Activated naive CD8-positive, alpha-beta T cell (primary cell): ENCODE measurements at regions not wholly inside any gene's neighbourhood (a gene's known extent, or its start where the extent isn't known, plus 50 kb on each side); places are given as distances from the start of the nearest gene placed in this dataset.

Source experiments
- H3K27ac Mint-ChIP-seq: one replicate; pipeline ENCODE4 v1.8.0; 2021; ENCODE audit warnings: mixed read lengths
- H3K27me3 Mint-ChIP-seq: one replicate; pipeline ENCODE4 v1.8.0; 2021; ENCODE audit warnings: mixed read lengths
- H3K36me3 Mint-ChIP-seq: one replicate; pipeline ENCODE4 v1.8.0; 2021; ENCODE audit warnings: mixed read lengths
- H3K4me1 Mint-ChIP-seq: one replicate; pipeline ENCODE4 v1.8.0; 2021; ENCODE audit warnings: low read depth, mixed read lengths
- H3K4me3 Mint-ChIP-seq: one replicate; pipeline ENCODE4 v1.8.0; 2021; ENCODE audit warnings: mild to moderate bottlenecking, mixed read lengths
- H3K9me3 Mint-ChIP-seq: one replicate; pipeline ENCODE4 v1.8.0; 2021; ENCODE audit warnings: low read depth, mixed read lengths

DNA sequence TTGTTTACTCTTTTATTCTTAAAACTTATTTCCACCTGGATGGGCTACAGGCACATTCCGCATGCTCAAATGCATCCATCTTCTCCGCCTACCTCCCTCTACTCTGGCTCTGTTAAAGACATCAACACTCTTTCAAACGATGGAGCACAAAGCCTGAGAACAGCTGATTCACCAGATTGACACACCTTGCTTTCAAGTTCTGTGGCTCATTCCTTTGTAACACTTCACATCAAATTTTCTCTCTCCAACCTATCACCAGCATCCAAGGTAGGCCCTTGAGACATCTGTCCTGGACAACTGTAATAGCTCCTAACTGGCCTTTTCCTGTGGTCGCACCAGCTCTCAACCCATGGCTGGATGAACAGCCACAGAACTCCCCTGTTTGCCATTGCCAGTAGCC lies 274.5 kb downstream of the BCL11A start:
- H3K27me3 Mint-ChIP-seq: no peaks in the 10 kb centered on the region
- H3K9me3 Mint-ChIP-seq: no peaks in the 10 kb centered on the region
- H3K27ac Mint-ChIP-seq: no peak overlapping the region
- H3K36me3 Mint-ChIP-seq: no peaks in the 10 kb centered on the region
- H3K4me1 Mint-ChIP-seq: no peaks in the 10 kb centered on the region
- H3K4me3 Mint-ChIP-seq: no peak overlapping the region

- H3K36me3 Mint-ChIP-seq: no peaks in the 10 kb centered on the region
- H3K9me3 Mint-ChIP-seq: no peaks in the 10 kb centered on the region
- H3K27ac Mint-ChIP-seq: no peak overlapping the region
- H3K4me1 Mint-ChIP-seq: no peaks in the 10 kb centered on the region
- H3K4me3 Mint-ChIP-seq: no peak overlapping the region
- H3K27me3 Mint-ChIP-seq: no peaks in the 10 kb centered on the region
Observed at GRCh38 chr2:60275958-60276357, 277.5 kb downstream of the BCL11A start.

DNA sequence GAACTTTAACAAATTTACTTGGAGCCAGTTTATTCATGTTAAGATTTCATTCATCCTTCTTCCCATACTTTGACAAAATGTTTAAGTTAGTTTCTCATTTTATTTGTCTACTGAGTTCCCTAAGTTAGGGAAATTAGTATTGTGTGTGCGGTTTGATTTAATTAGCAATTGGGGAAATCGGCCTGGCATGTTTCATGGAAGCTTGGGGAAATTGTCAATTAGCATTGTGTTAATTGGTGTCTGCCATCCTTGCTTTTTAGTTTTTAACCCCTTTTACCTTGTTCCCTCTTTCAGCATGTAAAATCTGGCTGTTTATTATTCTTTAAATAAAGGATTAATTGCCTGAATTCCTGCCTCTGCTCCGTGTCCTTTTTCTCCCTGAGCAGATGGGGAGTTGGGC lies 279.6 kb downstream of the BCL11A start:
- no peak overlapping the region for H3K4me3 Mint-ChIP-seq
- no peaks in the 10 kb centered on the region for H3K27me3 Mint-ChIP-seq
- no peaks in the 10 kb centered on the region for H3K36me3 Mint-ChIP-seq

DNA sequence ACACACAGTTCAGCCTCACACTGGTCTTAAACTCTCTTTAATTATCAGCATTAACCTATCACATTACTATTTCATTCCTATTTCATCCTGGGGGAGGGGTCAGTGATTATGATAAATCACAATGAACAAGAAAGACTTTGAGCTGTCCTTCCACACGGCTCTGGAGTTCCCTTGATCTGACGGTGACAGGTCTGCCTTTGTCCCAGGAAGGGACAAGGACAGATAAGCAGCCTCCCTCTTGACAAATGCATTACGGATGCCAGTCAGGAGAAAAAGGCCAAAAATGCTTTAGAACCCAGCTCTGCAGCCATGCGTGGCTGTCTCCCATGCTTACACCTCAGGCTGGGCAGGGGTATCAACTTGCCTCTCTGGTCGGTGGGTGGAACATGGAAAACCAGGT lies 281.7 kb downstream of the BCL11A start:
- no peak overlapping the region for H3K27ac Mint-ChIP-seq
- H3K9me3 Mint-ChIP-seq: no peaks in the 10 kb centered on the region
- no peaks in the 10 kb centered on the region for H3K27me3 Mint-ChIP-seq
- H3K36me3 Mint-ChIP-seq: no peaks in the 10 kb centered on the region
- H3K4me3 Mint-ChIP-seq: no peak overlapping the region
- H3K4me1 Mint-ChIP-seq: no peaks in the 10 kb centered on the region

More for the DNA sequence above, 279.6 kb downstream of the BCL11A start:
- Mint-ChIP-seq H3K9me3 (no peaks in the 10 kb centered on the region), H3K4me1 (no peaks in the 10 kb centered on the region), H3K27ac (no peak overlapping the region)

GRCh38 chr2:60271131-60271530 lies 282.3 kb downstream of the BCL11A start:
- Mint-ChIP-seq H3K4me1 (no peaks in the 10 kb centered on the region), H3K27ac (no peak overlapping the region)

GRCh38 chr2:60268661-60269060 lies 284.8 kb downstream of the BCL11A start:
- Mint-ChIP-seq H3K4me3 (no peak overlapping the region), H3K4me1 (no peaks in the 10 kb centered on the region), H3K9me3 (no peaks in the 10 kb centered on the region), H3K27ac (no peak overlapping the region), H3K27me3 (peaks cover 4% of the 10 kb centered on the region), H3K36me3 (no peaks in the 10 kb centered on the region)

More at GRCh38 chr2:60271131-60271530, 282.3 kb downstream of the BCL11A start:
- no peaks in the 10 kb centered on the region for H3K9me3 Mint-ChIP-seq
- H3K27me3 Mint-ChIP-seq: peaks cover 2% of the 10 kb centered on the region
- no peaks in the 10 kb centered on the region for H3K36me3 Mint-ChIP-seq
- no peak overlapping the region for H3K4me3 Mint-ChIP-seq

DNA sequence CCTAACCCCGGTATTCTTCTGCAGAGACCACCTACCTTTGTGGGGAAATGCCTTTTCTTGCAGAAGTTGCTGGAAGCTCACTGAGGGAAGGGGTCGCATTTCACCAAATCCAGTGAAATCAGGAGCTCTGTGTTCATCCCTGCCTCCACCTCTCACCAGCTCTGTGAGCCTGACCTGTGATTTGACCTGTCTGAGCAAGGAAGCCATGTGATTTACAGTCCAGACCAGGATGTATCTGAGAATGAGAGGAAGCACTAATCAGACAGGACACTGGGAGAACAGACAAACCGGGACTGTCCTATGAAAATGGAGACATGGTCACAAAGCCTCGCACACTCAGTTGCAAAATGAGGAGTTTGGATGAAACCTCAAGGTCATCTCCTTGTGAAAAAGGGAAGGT lies 285.4 kb downstream of the BCL11A start:
- Mint-ChIP-seq H3K27ac (no peak overlapping the region), H3K36me3 (no peaks in the 10 kb centered on the region), H3K4me1 (no peaks in the 10 kb centered on the region), H3K9me3 (no peaks in the 10 kb centered on the region), H3K4me3 (no peak overlapping the region), H3K27me3 (peaks cover 4% of the 10 kb centered on the region)

DNA sequence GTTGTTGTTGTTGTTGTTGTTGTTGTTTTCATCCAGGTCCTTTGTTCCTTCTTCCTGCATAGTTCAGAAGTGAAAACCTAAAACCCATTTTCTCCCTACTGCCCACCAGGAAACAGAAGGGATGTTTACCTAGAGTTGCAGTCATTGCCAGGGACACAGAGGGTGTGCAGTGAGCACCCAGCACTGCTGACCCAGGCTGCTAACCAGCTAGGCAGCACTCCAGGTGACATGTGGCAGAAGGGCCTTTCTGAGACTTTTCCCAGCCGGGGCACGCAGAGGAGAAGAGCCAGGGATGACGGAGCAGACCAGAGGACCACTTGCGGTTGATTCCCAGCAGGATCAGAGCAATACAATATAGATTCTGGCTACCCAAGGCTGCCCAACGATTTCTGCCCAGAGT lies 286.3 kb downstream of the BCL11A start:
- H3K27me3 Mint-ChIP-seq: peaks cover 4% of the 10 kb centered on the region
- H3K27ac Mint-ChIP-seq: no peak overlapping the region
- H3K9me3 Mint-ChIP-seq: no peaks in the 10 kb centered on the region
- peaks cover 2% of the 10 kb centered on the region for H3K4me1 Mint-ChIP-seq
- H3K36me3 Mint-ChIP-seq: no peaks in the 10 kb centered on the region
- no peak overlapping the region for H3K4me3 Mint-ChIP-seq

DNA sequence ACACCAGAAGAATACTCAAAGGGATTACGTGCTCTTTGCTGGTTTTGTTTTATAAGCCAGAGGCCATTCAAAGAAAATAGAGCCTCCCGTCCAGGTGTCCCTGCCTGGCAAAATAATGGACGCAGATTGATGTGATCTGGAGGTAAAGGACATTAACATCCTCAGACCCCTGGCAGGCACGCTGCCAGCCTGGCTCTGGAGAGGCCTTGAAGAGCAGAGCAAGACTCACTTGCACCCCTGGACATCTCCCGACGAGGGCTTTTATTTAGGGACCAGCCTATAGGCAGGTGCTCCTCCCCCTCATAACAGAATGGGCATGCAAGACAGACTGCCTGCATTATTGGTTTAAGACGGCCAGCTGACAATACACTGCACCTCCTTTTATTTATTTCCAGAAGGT lies 291.3 kb downstream of the BCL11A start:
- Mint-ChIP-seq H3K4me3 (no peak overlapping the region), H3K9me3 (no peaks in the 10 kb centered on the region), H3K27ac (no peak overlapping the region), H3K27me3 (peaks cover 4% of the 10 kb centered on the region), H3K36me3 (no peaks in the 10 kb centered on the region), H3K4me1 (peaks cover 2% of the 10 kb centered on the region)

DNA sequence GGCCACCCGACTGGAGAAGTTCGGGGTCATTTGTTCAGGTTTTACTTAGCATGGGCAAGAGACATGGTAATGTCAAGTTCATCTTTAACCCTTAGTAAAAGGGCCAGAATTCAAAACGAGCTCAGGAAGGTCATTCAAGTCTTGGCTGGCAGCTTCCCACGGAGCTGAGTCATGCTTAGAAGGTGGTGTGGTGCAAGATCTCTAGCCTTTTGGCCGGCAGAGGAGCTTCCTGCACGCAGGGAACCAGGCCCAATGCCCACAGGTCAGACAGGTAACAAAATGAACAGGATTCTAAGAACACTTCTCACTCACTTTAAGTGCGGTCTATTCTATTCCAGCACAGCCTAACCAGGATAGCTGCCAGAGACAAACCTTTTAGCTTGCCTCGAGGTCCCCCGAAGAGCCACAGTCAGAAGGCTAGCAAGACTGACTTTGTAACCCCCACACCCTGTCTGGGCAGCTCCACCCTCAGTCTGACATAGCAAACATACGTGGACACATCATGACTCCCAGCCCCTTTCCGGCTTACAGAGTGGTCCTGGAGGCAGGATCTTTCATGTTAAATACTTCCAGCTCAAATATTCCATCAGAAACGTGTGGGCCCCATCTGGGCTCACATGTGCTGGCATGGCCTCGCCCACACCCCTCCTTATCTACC lies 292.7 kb downstream of the BCL11A start:
- Mint-ChIP-seq H3K27me3 (peaks cover 2% of the 10 kb centered on the region), H3K36me3 (no peaks in the 10 kb centered on the region), H3K27ac (no peak overlapping the region), H3K4me1 (peaks cover 2% of the 10 kb centered on the region), H3K4me3 (no peak overlapping the region), H3K9me3 (no peaks in the 10 kb centered on the region)

DNA sequence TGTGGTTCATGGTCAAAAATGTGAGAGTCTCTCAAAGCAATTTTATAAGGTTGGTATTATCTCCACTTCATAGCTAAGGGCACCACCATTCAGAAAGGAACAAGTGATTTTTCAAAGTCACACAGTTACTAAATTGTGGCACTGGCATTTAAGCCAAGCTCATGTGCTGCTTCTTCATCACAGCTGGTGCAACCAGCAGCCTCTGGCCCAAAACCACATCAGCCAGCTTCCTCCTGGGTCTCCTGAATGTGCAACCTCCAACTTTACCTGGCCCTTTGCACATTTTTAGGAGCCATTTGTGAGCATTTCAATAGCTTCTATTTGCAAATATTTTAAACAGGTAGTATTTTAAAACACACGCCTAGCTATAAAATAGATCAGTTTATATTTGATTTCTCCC lies 293.7 kb downstream of the BCL11A start:
- no peak overlapping the region for H3K4me3 Mint-ChIP-seq
- H3K9me3 Mint-ChIP-seq: no peaks in the 10 kb centered on the region
- no peaks in the 10 kb centered on the region for H3K36me3 Mint-ChIP-seq
- H3K4me1 Mint-ChIP-seq: peaks cover 2% of the 10 kb centered on the region
- H3K27ac Mint-ChIP-seq: no peak overlapping the region
- peaks cover 2% of the 10 kb centered on the region for H3K27me3 Mint-ChIP-seq

DNA sequence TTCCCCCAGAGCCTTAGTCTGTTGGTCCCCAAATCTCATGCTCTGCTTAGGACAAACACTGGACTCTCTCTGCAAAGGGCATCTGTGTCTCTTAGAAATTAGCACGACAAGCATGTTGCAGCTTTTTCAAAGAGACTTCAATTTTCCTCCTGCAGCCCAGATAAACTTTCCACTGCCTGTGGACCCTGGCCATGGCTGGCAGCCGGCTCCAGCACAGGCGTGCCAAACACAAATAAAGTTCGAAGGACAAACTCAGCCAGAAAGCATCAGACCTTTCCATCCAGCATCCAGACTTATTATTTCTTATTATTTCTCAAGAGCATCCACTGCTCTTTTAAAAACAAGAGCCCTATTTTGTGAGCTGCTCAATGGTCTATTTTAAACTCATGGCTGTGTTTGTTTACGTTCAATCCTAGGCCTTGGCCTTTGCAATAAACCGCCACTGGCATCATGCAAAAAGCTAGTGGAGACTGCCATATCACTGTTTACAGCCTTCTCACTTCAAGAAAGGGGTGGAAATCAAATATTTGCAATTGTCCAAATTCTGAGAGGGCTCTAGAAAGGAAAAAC lies 300.8 kb downstream of the BCL11A start:
- H3K36me3 Mint-ChIP-seq: no peaks in the 10 kb centered on the region
- H3K9me3 Mint-ChIP-seq: no peaks in the 10 kb centered on the region
- no peak overlapping the region for H3K27ac Mint-ChIP-seq
- no peak overlapping the region for H3K4me3 Mint-ChIP-seq
- no peaks in the 10 kb centered on the region for H3K4me1 Mint-ChIP-seq
- H3K27me3 Mint-ChIP-seq: no peaks in the 10 kb centered on the region

- Mint-ChIP-seq H3K36me3 (no peaks in the 10 kb centered on the region), H3K9me3 (no peaks in the 10 kb centered on the region), H3K4me3 (no peak overlapping the region), H3K27me3 (no peaks in the 10 kb centered on the region), H3K27ac (no peak overlapping the region), H3K4me1 (no peaks in the 10 kb centered on the region)
Observed at GRCh38 chr2:60251247-60251646, 302.2 kb downstream of the BCL11A start.

GRCh38 chr2:60249879-60250278 lies 303.6 kb downstream of the BCL11A start:
- Mint-ChIP-seq H3K9me3 (no peaks in the 10 kb centered on the region), H3K36me3 (no peaks in the 10 kb centered on the region), H3K27me3 (no peaks in the 10 kb centered on the region), H3K4me3 (no peak overlapping the region), H3K4me1 (no peaks in the 10 kb centered on the region), H3K27ac (no peak overlapping the region)

GRCh38 chr2:60247471-60247870 lies 306.0 kb downstream of the BCL11A start:
- Mint-ChIP-seq H3K27ac (no peak overlapping the region), H3K4me1 (no peaks in the 10 kb centered on the region), H3K4me3 (no peak overlapping the region), H3K36me3 (no peaks in the 10 kb centered on the region), H3K9me3 (no peaks in the 10 kb centered on the region), H3K27me3 (peaks cover 2% of the 10 kb centered on the region)

DNA sequence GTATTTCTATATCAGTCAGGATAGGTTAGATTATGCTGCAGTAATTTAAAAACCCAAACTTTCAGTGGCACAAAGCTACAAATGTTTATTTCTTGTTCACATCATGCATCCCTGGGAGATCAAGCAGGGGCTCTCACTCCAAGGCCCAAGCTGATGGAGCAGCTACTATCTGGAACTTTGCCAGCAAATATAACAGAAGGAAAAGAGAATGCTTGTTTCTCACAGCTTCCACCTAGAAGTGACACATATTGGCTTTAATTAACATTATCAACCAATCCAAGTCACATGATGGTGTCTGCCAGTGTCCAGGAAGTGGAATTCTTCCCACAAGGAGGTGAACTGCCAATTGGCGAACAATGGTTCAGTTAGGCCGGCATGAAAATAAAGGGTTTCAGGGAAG lies 306.9 kb downstream of the BCL11A start:
- Mint-ChIP-seq H3K27ac (no peak overlapping the region), H3K9me3 (no peaks in the 10 kb centered on the region), H3K27me3 (peaks cover 4% of the 10 kb centered on the region), H3K4me3 (no peak overlapping the region), H3K4me1 (no peaks in the 10 kb centered on the region), H3K36me3 (no peaks in the 10 kb centered on the region)
